ENCODE measurements at regions not wholly inside any gene's neighbourhood (a gene's known extent, or its start where the extent isn't known, plus 50 kb on each side); places are given as distances from the start of the nearest gene placed in this dataset.

DNA sequence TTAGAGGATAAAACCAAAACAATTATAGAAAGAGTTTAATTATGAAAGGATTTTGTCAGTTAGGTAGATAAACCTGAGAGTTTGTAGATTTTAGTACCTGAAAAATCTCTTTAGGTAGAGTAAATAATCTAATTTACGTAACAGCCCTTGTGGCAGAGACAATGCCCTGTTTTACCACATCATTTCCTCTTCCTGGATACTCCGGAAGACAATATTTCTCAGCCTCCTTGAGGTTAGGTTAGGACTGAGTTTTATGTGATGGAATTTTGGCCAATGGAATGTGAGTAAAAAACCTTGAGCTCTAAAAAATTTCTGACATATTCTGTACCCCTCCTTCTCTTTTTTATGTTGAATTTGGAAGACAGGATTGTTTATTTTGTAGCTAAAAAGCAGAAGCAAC is 50.7 kb upstream of the TPRG1 start:
- Histone ChIP-seq H4K91ac (ENCODE audit: low read length) (no peak overlapping the region), H2BK15ac (ENCODE audit: low read depth, poor library complexity, severe bottlenecking) (no peak overlapping the region), H3K9me3 (ENCODE audit: control insufficient read depth, low read length) (no peaks in the 10 kb centered on the region), H3K4me3 (ENCODE audit: insufficient read depth in 1 of 2, low read depth in 1 of 2, low read length in 2 of 2) (no peak overlapping the region), H3K9ac (ENCODE audit: low read length) (no peak overlapping the region), H2AK5ac (ENCODE audit: low read length, severe bottlenecking) (no peak overlapping the region), H2BK12ac (ENCODE audit: low read length in 2 of 2) (no peak overlapping the region), H3K23ac (ENCODE audit: low read length in 2 of 2) (no peak overlapping the region), H2BK5ac (ENCODE audit: low read depth, low read length, poor library complexity, severe bottlenecking) (no peak overlapping the region), H3K27me3 (ENCODE audit: control insufficient read depth in 1 of 2, insufficient read depth in 1 of 2, low read length in 2 of 2) (no peaks in the 10 kb centered on the region), H3K36me3 (ENCODE audit: control insufficient read depth in 1 of 2, insufficient read depth in 2 of 2, low read depth in 1 of 2, low read length in 2 of 2) (no peaks in the 10 kb centered on the region), H3K4me1 (ENCODE audit: control insufficient read depth, insufficient read depth, low read depth, low read length) (no peaks in the 10 kb centered on the region), H3K4me2 (ENCODE audit: low read length, poor library complexity, severe bottlenecking) (no peak overlapping the region), H3K4ac (ENCODE audit: low read depth in 1 of 2, low read length in 2 of 2) (no peak overlapping the region), H2AFZ (ENCODE audit: low read depth, low read length) (no peak overlapping the region), H3K18ac (ENCODE audit: low read depth in 1 of 2, low read length in 2 of 2) (no peak overlapping the region), H4K8ac (ENCODE audit: low read length) (no peak overlapping the region), H3K14ac (ENCODE audit: low read length in 2 of 2) (no peak overlapping the region), H2BK120ac (ENCODE audit: low read depth, low read length) (no peak overlapping the region), H3K79me1 (replicated peaks; ENCODE audit: low read length, poor library complexity, severe bottlenecking) (no peaks in the 10 kb centered on the region), H3K27ac (ENCODE audit: low read length, poor library complexity, severe bottlenecking) (no peak overlapping the region)
- no peak for DNase-seq
- no CpG with 5 or more reads among the region's 2 CpGs for WGBS

Data from mesenchymal stem cell (in vitro differentiated cells and primary cell).